Liver (tissue), 3 donors: ENCODE measurements at regions not wholly inside any gene's neighbourhood (a gene's known extent, or its start where the extent isn't known, plus 50 kb on each side); places are given as distances from the start of the nearest gene placed in this dataset.

Experiments
- EGR1 ChIP-seq, 2 donors: IDR thresholded peaks; 2 replicates each; pipeline ENCODE4 v1.6.1; 2016 to 2018; ENCODE audit warnings: antibody characterized with exemption in 2 of 2, low read depth in 2 of 2
- GABPA ChIP-seq, 2 donors: IDR thresholded peaks in 1 of 2; conservative IDR thresholded peaks in 1 of 2; 2 replicates each; pipeline ENCODE4 v1.6.1; 2016; ENCODE audit warnings: antibody characterized with exemption in 2 of 2, mild to moderate bottlenecking in 1 of 2, moderate library complexity in 1 of 2
- HNF4G ChIP-seq: IDR thresholded peaks from 2 replicates; pipeline ENCODE4 v1.6.1; 2016; ENCODE audit warnings: antibody characterized with exemption
- JUND ChIP-seq, 2 donors: IDR thresholded peaks; 2 replicates each; pipeline ENCODE4 v1.6.1; 2016; ENCODE audit warnings: antibody characterized with exemption in 2 of 2
- RAD21 ChIP-seq, 2 donors: IDR thresholded peaks; 2 replicates each; pipeline ENCODE4 v1.6.1; 2016; ENCODE audit warnings: antibody characterized with exemption in 2 of 2, mild to moderate bottlenecking in 2 of 2
- RXRA ChIP-seq, 2 donors: IDR thresholded peaks; 2 replicates each; pipeline ENCODE4 v1.6.1; 2017 to 2018; ENCODE audit warnings: antibody characterized with exemption in 2 of 2, mild to moderate bottlenecking in 1 of 2
- SP1 ChIP-seq: IDR thresholded peaks from 2 replicates; pipeline ENCODE4 v1.6.1; 2018; ENCODE audit warnings: antibody characterized with exemption, mild to moderate bottlenecking
- YY1 ChIP-seq: IDR thresholded peaks from 2 replicates; pipeline ENCODE4 v1.6.1; 2016; ENCODE audit warnings: antibody characterized with exemption, mild to moderate bottlenecking
- TF ChIP-seq, protein P1 (sequence below): fragments of 150-350 bp; IDR thresholded peaks from 2 replicates; pipeline ENCODE4 v1.5.1; 2017; ENCODE audit warnings: improper control_type of control experiment, low read depth, low read length; ENCODE audit not compliant: missing input control
- TF ChIP-seq, protein P2 (sequence below): IDR thresholded peaks from 2 replicates; pipeline ENCODE4 v1.6.1; 2016; ENCODE audit warnings: antibody characterized with exemption
- TF ChIP-seq, protein P3 (sequence below): IDR thresholded peaks from 2 replicates; pipeline ENCODE4 v1.6.1; 2016; ENCODE audit warnings: antibody characterized with exemption
- TF ChIP-seq, protein P4 (sequence below): IDR thresholded peaks from 2 replicates; pipeline ENCODE4 v1.6.1; 2016; ENCODE audit warnings: antibody characterized with exemption, mild to moderate bottlenecking
- donor health status: healthy.
- donor health status: healthy.

DNA sequence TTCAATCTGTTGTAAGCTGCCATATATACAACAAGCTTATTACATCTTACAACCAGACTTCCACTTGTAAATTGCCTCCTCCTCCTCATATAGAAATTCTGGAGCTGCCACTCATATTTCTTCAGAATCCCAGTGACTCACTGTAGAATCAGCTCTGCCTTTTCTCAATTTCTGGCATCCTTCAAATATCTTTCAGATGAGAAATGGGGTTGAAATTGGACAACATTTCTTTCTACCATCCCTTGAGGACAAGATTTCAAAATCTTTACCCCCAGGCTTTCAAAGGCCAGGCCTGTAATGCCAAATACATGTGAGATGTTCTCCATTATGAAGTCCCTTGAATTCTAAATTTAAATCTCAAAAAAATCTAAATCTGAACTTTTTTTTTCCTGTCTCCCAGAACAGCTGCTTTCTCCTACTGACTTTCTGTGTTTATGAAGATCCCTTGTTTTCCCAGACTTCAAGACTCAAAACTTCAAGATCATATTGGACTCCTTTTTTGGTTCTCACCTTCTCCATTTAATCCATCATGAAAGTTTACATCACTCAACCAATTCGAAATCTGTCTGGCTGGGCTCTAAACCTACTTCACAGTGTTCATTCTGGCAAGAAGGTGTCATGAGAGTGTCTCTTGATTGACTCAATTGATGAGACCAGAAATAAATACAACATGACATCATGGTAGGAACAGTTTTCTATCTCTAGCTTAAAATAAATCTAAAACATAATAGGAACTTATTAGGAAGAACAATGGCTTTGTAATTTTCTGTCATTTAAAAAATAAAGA lies 109.8 kb downstream of the HMHB1 start:
- TF ChIP-seq, protein P1, sequence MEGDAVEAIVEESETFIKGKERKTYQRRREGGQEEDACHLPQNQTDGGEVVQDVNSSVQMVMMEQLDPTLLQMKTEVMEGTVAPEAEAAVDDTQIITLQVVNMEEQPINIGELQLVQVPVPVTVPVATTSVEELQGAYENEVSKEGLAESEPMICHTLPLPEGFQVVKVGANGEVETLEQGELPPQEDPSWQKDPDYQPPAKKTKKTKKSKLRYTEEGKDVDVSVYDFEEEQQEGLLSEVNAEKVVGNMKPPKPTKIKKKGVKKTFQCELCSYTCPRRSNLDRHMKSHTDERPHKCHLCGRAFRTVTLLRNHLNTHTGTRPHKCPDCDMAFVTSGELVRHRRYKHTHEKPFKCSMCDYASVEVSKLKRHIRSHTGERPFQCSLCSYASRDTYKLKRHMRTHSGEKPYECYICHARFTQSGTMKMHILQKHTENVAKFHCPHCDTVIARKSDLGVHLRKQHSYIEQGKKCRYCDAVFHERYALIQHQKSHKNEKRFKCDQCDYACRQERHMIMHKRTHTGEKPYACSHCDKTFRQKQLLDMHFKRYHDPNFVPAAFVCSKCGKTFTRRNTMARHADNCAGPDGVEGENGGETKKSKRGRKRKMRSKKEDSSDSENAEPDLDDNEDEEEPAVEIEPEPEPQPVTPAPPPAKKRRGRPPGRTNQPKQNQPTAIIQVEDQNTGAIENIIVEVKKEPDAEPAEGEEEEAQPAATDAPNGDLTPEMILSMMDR = no peak
- TF ChIP-seq, protein P2, sequence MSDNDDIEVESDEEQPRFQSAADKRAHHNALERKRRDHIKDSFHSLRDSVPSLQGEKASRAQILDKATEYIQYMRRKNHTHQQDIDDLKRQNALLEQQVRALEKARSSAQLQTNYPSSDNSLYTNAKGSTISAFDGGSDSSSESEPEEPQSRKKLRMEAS = no peak
- no peak for TF ChIP-seq RAD21 (IDR thresholded peaks at IDR 0.05)
- TF ChIP-seq, protein P3, sequence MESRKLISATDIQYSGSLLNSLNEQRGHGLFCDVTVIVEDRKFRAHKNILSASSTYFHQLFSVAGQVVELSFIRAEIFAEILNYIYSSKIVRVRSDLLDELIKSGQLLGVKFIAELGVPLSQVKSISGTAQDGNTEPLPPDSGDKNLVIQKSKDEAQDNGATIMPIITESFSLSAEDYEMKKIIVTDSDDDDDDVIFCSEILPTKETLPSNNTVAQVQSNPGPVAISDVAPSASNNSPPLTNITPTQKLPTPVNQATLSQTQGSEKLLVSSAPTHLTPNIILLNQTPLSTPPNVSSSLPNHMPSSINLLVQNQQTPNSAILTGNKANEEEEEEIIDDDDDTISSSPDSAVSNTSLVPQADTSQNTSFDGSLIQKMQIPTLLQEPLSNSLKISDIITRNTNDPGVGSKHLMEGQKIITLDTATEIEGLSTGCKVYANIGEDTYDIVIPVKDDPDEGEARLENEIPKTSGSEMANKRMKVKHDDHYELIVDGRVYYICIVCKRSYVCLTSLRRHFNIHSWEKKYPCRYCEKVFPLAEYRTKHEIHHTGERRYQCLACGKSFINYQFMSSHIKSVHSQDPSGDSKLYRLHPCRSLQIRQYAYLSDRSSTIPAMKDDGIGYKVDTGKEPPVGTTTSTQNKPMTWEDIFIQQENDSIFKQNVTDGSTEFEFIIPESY = no peak
- no peak for TF ChIP-seq GABPA (IDR thresholded peaks at IDR 0.05 in 1 of 2, conservative IDR thresholded peaks at IDR 0.05 in 1 of 2)
- TF ChIP-seq HNF4G = no peak
- no peak for TF ChIP-seq YY1
- TF ChIP-seq SP1 = no peak
- no peak for TF ChIP-seq JUND (IDR thresholded peaks at IDR 0.05)
- TF ChIP-seq, protein P4, sequence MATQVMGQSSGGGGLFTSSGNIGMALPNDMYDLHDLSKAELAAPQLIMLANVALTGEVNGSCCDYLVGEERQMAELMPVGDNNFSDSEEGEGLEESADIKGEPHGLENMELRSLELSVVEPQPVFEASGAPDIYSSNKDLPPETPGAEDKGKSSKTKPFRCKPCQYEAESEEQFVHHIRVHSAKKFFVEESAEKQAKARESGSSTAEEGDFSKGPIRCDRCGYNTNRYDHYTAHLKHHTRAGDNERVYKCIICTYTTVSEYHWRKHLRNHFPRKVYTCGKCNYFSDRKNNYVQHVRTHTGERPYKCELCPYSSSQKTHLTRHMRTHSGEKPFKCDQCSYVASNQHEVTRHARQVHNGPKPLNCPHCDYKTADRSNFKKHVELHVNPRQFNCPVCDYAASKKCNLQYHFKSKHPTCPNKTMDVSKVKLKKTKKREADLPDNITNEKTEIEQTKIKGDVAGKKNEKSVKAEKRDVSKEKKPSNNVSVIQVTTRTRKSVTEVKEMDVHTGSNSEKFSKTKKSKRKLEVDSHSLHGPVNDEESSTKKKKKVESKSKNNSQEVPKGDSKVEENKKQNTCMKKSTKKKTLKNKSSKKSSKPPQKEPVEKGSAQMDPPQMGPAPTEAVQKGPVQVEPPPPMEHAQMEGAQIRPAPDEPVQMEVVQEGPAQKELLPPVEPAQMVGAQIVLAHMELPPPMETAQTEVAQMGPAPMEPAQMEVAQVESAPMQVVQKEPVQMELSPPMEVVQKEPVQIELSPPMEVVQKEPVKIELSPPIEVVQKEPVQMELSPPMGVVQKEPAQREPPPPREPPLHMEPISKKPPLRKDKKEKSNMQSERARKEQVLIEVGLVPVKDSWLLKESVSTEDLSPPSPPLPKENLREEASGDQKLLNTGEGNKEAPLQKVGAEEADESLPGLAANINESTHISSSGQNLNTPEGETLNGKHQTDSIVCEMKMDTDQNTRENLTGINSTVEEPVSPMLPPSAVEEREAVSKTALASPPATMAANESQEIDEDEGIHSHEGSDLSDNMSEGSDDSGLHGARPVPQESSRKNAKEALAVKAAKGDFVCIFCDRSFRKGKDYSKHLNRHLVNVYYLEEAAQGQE = no peak
- TF ChIP-seq EGR1 (IDR thresholded peaks at IDR 0.05; ENCODE audit: low read depth in 2 of 2) = no peak
- TF ChIP-seq RXRA (IDR thresholded peaks at IDR 0.05) = no peak
